Lower leg skin (tissue), 3 donors: ENCODE measurements at regions not wholly inside any gene's neighbourhood (a gene's known extent, or its start where the extent isn't known, plus 50 kb on each side); places are given as distances from the start of the nearest gene placed in this dataset.

Experiments
- POLR2A ChIP-seq, 2 donors: fragments of 450-650 bp; IDR thresholded peaks; one replicate each; pipeline ENCODE4 v1.6.1; 2016 to 2017; ENCODE audit warnings: antibody characterized with exemption in 2 of 2, mild to moderate bottlenecking in 1 of 2, moderate library complexity in 1 of 2
- TF ChIP-seq, protein P1 (sequence below), 3 donors: fragments of 450-650 bp; IDR thresholded peaks; one replicate each; pipeline ENCODE4 v1.5.1; 2016; ENCODE audit warnings: antibody characterized with exemption in 3 of 3, mild to moderate bottlenecking in 3 of 3, moderate library complexity in 2 of 3

DNA sequence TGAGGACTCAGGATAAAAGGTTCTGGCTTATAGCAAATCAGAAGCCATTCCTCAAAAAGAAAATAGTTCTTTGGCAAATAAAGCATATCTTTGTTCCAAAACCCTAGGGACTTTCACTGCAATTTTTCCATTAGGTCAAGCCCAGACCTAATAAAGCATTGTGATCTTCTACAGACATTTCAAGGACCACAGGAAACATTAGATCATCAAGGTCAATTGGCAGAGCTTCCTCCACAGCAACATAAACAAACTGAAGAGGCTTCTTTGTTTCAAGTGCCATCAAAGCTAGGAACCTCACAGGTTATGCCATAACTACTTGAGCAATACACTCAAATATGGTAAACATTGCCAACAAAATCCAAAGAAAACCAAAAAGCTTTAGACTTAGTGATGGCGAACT, 144.9 kb downstream of the ANXA5 start:
- TF ChIP-seq, protein P1, sequence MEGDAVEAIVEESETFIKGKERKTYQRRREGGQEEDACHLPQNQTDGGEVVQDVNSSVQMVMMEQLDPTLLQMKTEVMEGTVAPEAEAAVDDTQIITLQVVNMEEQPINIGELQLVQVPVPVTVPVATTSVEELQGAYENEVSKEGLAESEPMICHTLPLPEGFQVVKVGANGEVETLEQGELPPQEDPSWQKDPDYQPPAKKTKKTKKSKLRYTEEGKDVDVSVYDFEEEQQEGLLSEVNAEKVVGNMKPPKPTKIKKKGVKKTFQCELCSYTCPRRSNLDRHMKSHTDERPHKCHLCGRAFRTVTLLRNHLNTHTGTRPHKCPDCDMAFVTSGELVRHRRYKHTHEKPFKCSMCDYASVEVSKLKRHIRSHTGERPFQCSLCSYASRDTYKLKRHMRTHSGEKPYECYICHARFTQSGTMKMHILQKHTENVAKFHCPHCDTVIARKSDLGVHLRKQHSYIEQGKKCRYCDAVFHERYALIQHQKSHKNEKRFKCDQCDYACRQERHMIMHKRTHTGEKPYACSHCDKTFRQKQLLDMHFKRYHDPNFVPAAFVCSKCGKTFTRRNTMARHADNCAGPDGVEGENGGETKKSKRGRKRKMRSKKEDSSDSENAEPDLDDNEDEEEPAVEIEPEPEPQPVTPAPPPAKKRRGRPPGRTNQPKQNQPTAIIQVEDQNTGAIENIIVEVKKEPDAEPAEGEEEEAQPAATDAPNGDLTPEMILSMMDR (IDR thresholded peaks at IDR 0.05) = no peak
- TF ChIP-seq POLR2A (IDR thresholded peaks at IDR 0.05) = no peak
